Body of pancreas (tissue), 4 donors: ENCODE measurements at regions not wholly inside any gene's neighbourhood (a gene's known extent, or its start where the extent isn't known, plus 50 kb on each side); places are given as distances from the start of the nearest gene placed in this dataset.

ENCODE experiments used
- POLR2A ChIP-seq, 3 donors: fragments of 450-650 bp; IDR thresholded peaks; one replicate each; pipeline ENCODE4 v1.6.1; 2016; ENCODE audit warnings: antibody characterized with exemption in 3 of 3, mild to moderate bottlenecking in 2 of 3
- TF ChIP-seq, protein P1 (sequence below), 7 experiments: fragments of 450-650 bp in 4 of 7; fragments of 200-600 bp in 3 of 7; sonication (generic) in 3 of 7; IDR thresholded peaks; one replicate each; pipeline ENCODE4 v1.5.1; 2016 to 2019; ENCODE audit warnings: antibody characterized with exemption in 7 of 7

DNA sequence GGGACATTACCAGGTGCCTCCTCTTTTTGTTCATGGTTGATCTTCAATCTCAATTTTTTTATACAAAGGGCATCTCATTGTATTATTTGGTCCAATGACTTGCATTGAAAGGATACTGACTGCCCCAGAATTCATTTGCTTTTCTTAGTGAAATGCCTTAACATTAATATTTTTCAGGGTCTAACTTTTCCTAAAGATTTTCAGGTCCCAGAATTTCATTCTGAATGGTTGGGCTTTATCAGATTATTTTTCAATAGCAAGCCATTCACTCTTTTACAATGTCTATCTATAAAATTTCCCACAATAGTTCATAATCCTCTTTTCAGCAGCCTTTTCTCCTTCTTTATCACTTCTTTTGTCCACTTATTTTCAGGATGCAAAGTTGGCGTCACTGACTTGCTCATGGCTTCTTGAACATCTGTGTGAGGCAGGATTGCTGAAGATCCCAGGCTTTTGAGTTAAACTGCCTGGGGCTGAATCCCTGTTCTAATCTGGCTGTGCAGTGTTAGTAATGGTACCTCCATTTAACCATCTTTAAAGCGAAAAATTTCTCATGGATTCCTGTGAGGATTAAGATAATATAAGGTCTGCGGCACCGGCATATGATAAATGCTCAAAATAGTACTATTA lies 131.7 kb upstream of the HDAC9 start:
- TF ChIP-seq, protein P1, sequence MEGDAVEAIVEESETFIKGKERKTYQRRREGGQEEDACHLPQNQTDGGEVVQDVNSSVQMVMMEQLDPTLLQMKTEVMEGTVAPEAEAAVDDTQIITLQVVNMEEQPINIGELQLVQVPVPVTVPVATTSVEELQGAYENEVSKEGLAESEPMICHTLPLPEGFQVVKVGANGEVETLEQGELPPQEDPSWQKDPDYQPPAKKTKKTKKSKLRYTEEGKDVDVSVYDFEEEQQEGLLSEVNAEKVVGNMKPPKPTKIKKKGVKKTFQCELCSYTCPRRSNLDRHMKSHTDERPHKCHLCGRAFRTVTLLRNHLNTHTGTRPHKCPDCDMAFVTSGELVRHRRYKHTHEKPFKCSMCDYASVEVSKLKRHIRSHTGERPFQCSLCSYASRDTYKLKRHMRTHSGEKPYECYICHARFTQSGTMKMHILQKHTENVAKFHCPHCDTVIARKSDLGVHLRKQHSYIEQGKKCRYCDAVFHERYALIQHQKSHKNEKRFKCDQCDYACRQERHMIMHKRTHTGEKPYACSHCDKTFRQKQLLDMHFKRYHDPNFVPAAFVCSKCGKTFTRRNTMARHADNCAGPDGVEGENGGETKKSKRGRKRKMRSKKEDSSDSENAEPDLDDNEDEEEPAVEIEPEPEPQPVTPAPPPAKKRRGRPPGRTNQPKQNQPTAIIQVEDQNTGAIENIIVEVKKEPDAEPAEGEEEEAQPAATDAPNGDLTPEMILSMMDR (IDR thresholded peaks at IDR 0.05): no peak
- TF ChIP-seq POLR2A (IDR thresholded peaks at IDR 0.05): no peak
